ENCODE measurements at regions not wholly inside any gene's neighbourhood (a gene's known extent, or its start where the extent isn't known, plus 50 kb on each side); places are given as distances from the start of the nearest gene placed in this dataset.

- no peak for TF ChIP-seq CTCF (IDR thresholded peaks at IDR 0.05)
- TF ChIP-seq POLR2A (IDR thresholded peaks at IDR 0.05): no peak
Observed at GRCh38 chr2:236879416-236879963, 206.2 kb upstream of the COPS8 start.
